RWPE1 (cell line): ENCODE measurements at regions not wholly inside any gene's neighbourhood (a gene's known extent, or its start where the extent isn't known, plus 50 kb on each side); places are given as distances from the start of the nearest gene placed in this dataset.

Source experiments
- CTCF ChIA-PET: fragments of 350-600 bp; sonication (Branson Sonifier 250); formaldehyde crosslinking; extraction: SDS; loops from one replicate; lab custom pipeline; 2021; lab: Yijun Ruan, JAX
- POLR2A ChIA-PET: fragments of 400-600 bp; formaldehyde crosslinking; extraction: SDS; loops from one replicate; lab custom pipeline; 2020; ENCODE audit warnings: antibody characterized with exemption; ENCODE audit not compliant: low non-redundant PET; lab: Yijun Ruan, JAX
- DNase-seq: peaks from one replicate; pipeline ENCODE4 v3.0.0; 2012; ENCODE audit warnings: low spot score
- H3K27ac ChIP-seq: fragments of 450-650 bp; 2 replicates; pipeline ENCODE4 v1.5.1; 2017
- TF ChIP-seq, protein P1 (sequence below): fragments of 450-650 bp; conservative IDR thresholded peaks from 2 replicates; pipeline ENCODE4 v1.5.1; 2017; ENCODE audit warnings: low read depth, mild to moderate bottlenecking

DNA sequence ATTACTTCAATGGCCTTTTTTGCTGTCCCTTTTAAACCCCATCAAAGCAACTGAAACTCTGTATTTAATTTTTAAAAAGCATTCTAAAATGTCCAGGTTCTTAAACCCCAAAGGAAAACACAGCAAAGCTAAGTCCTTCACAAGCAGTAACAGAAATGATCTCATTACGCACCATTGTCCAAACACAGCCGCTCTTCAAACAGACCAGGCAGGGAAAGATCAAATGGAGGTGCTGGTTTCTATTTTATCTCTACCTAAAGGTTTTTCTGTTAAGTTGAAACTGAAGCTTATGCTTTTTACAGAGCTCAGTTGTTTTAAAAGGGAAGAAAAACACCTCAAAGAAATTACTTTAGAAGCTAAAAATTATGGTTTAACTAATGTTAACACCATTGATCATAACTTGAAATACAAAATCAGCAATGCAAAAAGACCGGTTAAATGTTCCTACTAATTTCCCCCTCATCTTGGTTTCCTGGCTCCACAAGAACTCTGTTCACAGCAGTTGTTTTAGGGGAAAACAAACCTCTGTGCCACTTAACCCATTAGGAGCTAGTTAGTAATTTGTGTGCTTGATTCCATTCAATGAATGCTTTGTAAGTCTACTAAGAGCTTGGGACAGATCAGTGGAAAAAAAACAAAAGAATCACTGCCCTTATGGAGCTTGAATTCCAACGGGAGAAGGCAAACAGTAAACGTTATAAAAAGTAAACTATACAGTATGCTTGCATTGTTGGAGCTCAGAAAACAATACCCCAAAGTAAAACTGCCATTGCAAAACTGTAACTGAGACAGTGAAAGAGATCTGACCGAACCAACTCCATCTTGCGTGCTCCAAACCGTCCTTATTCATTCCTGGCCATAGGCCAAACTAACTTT is 87.4 kb downstream of the CD24 start:
- H3K27ac ChIP-seq = no peak overlapping the region
- POLR2A ChIA-PET = no interaction called here
- no peak for DNase-seq
- TF ChIP-seq, protein P1, sequence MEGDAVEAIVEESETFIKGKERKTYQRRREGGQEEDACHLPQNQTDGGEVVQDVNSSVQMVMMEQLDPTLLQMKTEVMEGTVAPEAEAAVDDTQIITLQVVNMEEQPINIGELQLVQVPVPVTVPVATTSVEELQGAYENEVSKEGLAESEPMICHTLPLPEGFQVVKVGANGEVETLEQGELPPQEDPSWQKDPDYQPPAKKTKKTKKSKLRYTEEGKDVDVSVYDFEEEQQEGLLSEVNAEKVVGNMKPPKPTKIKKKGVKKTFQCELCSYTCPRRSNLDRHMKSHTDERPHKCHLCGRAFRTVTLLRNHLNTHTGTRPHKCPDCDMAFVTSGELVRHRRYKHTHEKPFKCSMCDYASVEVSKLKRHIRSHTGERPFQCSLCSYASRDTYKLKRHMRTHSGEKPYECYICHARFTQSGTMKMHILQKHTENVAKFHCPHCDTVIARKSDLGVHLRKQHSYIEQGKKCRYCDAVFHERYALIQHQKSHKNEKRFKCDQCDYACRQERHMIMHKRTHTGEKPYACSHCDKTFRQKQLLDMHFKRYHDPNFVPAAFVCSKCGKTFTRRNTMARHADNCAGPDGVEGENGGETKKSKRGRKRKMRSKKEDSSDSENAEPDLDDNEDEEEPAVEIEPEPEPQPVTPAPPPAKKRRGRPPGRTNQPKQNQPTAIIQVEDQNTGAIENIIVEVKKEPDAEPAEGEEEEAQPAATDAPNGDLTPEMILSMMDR = no peak
- CTCF ChIA-PET = interaction anchor here (0.7 kb wide), 1 partner anchor 91 kb away, joined by 6 read pairs; no protein-coding TSS in a partner anchor

DNA sequence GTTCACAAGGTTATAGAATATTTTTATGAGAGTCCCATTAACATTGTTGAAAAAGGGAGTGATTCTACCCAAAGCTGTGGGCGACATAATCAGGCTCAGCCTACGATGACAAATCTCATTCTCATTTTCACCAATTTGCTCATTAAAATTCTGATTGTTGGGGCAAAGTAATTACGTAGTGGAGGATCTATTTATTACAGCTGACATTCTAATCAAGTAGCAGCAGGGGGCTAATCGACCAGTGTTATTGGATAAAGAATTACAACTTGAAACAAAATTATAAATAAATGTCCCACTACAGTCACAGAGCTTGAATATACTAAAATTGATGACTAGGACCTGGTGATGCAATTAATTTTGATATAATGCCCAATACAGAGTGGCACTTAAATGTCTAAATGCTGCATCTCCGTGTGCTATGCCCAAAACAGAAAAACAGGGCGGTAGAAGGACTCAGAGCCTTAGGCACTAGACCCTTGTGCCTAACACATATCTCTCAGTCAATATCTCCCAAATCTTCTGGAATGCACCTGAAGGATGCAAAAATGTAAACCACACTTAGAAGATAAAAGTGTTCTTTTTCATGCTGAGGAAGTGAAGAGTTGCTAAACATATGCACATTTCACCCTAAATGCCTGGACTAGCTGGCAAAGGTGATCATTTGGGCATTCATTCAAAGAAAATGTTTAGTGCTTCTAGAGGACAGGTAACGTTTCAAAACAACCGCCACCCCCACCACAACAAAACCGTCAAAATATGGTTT is 88.3 kb downstream of the CD24 start:
- no peak for DNase-seq
- no peak overlapping the region for H3K27ac ChIP-seq
- ChIA-PET POLR2A (no interaction called here), CTCF (interaction anchor here (0.6 kb wide), 1 partner anchor 292 kb away, joined by 8 read pairs; no protein-coding TSS in a partner anchor)
- TF ChIP-seq, protein P1 = no peak

DNA sequence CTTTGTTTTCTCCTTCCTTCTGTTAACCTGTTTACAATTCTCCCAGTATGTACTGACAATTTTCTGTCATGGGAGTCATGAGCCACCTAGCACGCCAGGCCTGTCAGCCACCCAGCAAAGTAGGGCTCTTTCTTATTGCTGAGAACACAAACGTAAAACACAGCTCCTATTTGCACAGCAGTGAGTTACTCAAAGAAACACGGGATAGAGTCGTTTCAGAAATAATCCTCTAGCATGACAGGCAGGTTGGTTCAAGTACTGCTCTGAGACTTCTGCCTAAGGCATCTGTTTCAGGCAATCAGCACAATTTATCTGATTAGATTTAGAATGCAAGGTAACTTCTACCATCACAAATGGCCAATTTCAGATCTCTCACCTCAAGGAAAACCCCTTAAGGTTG is 88.8 kb downstream of the CD24 start:
- TF ChIP-seq, protein P1 = no peak
- ChIA-PET POLR2A (no interaction called here), CTCF (interaction anchor here (0.6 to 0.7 kb wide), 2 partner anchors 292 to 301 kb away, joined by 7 to 8 read pairs; no protein-coding TSS in a partner anchor)
- no peak for DNase-seq
- H3K27ac ChIP-seq = no peak overlapping the region

DNA sequence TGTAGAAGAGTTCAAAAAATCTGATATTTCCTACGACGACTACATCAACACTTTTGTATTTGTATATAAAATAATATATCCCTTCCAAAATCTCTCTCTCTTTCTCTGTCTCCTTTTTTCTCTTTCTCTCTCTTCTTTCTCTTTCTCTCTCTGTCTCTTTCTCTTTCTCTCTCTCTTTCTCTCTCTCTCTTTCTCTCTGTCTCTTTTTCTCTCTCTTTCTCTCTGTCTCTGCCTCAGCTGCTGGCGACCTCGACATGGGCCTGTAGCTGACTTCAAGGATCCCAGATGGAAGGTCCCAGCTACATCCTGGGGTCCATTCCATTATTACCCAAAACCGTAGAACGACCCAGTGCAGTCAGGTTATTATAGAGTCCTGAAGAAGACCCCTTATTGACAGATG is 90.0 kb downstream of the CD24 start:
- no peak for DNase-seq

DNA sequence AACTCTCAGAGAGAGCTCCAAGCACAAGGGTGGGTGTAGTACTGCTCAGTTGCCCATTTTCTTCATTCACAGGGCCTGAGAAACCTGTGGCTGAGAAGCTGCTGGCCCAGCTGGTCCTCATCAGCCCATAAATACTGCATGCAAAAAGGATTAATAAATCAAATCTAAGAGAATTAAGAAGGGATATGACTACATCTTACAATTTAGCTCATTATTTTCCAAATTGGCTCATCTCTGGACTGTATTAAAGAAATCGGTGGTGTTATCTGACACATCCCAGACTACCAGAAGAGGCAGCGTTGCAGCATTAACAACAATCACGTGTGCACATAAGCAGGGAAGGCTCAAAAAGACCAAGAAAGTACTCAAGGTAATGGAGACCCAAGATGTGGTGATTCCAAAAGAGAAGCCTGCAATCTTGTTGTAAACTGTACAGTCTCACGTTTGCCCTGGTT is 90.7 kb downstream of the CD24 start:
- DNase-seq = no peak
- TF ChIP-seq, protein P1 = no peak
- CTCF ChIA-PET = interaction anchor here (0.6 kb wide), 1 partner anchor 246 kb away, joined by 4 read pairs; no protein-coding TSS in a partner anchor
- POLR2A ChIA-PET = no interaction called here
- H3K27ac ChIP-seq = no peak overlapping the region

More for the DNA sequence above, 90.0 kb downstream of the CD24 start:
- TF ChIP-seq, protein P1 = no peak
- CTCF ChIA-PET = interaction anchor here (0.6 kb wide), 1 partner anchor 220 kb away, joined by 3 read pairs; no protein-coding TSS in a partner anchor
- H3K27ac ChIP-seq = no peak overlapping the region
- POLR2A ChIA-PET = no interaction called here
